8988T (cell line): ENCODE measurements at regions not wholly inside any gene's neighbourhood (a gene's known extent, or its start where the extent isn't known, plus 50 kb on each side); places are given as distances from the start of the nearest gene placed in this dataset.

Source experiments
- DNase-seq: peaks from one replicate; pipeline ENCODE4 v3.0.0; 2011

DNA sequence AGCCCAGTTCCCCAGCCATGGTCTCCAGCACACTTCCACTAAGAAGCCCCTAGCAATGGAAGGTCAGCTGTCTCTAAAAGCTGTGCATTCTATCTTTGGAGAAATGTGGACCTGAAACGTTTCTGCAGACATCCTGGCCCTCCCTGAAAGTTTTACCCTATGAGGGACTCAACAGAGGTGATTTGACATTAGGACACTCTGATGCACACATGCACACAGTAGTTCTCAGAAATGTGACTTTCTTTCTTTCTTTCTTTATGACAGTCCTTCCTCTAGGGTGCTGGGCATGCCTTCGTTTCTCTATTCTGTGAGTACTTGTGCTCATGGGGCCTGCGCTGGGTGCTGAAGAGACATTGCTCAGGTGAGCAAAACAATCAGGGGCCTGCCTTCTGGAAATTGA lies 857.3 kb downstream of the RNF144A start:
- DNase-seq, result no peak

DNA sequence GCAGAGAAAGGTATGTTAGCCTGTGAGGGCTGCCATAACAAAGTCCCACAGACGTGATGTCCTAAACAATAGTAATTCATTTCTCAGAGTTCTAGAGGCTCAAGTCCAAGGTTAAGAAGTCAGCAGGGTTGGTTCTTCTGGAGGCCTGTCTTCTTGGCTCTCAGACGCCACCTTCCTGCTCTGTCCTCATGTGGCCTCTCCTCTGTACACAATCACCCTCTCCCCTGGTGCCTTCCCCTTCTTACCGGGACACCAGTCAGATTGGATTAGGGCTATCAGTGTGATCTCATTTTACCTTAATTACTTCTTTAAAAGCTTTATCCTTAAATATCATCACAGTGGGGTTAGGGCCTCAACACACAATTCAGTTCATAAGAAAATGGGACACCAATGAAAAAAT lies 860.5 kb downstream of the RNF144A start:
- no peak for DNase-seq

DNA sequence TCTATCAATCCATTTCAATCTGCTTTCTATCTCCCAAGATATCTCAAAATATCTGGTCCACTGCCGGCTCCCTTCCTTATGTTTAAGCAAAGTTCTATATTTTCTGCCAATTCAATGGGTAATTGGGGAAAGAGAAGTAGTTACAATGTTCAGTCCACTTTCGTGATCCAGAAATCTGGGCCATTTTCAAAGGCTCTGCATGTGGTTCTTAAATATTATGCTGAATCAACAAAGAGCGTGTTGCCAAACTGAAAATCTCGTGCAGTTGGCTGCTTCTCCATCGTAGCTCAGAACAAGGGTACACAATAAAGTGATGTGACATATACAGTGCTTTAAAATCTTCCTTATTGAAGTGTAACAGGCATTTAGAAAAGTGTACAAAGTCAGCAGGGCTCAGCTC lies 863.1 kb downstream of the RNF144A start:
- DNase-seq, result no peak

DNA sequence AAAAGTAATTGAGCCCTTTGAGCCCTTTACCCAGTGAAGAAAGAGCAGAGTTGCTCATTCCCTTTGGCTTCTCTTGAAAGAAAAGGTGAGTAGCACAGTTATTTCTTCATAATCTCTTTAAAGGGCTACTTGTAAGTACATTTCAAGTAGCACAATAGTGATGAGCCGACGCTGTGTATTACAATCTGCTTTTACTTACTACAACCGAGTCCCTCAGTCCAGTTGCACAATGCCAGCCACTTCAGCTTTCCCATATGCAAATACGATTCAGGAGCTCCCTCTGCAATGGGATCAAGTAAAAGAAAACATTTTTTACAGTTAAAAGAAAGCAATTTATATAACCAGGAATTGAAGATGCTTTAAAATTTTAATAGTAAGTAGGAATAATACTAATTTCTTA lies 868.5 kb downstream of the RNF144A start:
- no peak for DNase-seq

DNA sequence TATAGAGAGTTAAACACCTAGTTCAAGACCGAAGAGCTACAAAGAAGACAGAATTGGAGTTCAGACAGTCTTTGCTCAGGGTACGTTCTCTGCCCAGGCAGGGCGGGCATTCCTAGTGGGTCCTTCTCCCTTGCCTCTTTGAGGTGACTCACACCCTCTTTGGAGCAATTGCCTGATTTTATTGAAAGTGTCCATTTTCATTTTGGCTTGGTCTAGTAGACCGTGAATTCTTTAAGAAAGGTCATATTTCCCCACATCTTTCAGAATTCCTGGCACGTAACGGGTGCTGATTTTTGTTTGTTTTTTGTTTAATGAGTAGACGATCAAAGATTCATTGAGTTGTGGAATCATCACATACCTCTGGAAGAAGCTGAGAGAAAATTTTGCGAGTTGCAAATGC lies 871.5 kb downstream of the RNF144A start:
- no peak for DNase-seq

DNA sequence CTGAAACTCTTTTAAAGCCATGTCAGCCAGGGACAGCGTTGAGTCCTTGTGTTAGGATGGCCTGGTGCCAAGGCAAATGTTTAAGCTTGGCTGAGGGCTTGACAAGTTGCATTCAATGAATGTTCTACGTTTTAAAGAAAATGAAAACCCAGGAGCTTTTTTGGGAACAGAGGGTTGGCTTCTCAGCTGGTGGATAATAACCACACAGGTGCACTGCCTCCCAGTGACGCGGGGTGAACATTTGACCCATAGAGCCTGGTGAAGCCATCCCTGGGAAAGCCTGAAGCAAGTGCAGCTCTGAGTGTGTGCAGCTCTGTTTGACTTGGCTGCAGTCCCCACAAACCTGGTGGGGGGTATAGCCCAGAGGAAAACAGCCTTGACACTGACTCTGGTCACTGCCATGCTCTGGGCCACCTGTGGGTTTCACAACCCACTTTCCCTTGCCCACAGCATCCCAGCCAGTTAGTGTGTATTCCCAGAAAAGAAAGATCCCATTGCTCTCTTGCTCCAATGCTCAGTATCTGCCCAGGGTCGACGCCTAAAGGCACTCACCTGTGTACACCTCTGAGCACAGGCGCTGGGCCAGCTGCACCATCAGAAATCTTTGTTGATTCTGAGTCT lies 874.9 kb downstream of the RNF144A start:
- DNase-seq, result no peak

DNA sequence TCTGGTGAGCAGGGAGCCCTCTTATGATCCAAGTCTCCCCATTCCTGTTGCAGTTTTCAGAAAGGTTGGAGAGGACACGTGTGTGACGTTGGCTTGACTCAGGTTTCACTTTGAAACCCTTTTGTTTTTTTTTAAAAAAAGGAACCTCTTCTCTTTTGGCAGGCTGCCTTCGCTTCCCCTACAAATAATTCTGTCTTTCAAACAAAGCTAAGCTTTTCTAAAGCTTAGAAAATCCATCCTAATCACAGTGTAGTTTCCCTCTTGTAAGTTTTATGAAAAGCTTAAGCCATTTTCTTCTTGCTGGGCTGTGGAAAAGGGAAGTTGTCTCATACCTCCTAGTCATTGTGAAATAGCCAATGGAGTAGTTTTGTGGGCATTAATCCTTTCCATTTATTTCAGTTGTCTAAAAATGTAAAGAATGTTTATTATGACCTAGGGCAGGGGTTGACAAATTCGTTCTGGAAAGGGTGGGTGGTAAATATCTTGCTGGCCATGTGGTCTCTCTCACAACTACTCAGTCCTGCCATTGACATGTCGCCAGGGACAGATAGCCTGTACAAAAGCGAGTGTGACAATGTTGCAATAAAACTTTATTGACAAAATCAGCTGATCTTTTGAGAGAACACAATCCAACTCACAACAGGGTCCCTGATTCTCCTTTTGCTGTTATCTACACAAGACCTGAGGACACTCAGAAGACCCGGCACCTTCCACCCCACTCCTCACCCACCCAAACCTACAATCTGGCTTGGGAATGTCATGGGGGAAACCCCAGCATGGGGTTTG lies 878.8 kb downstream of the RNF144A start:
- no peak for DNase-seq

DNA sequence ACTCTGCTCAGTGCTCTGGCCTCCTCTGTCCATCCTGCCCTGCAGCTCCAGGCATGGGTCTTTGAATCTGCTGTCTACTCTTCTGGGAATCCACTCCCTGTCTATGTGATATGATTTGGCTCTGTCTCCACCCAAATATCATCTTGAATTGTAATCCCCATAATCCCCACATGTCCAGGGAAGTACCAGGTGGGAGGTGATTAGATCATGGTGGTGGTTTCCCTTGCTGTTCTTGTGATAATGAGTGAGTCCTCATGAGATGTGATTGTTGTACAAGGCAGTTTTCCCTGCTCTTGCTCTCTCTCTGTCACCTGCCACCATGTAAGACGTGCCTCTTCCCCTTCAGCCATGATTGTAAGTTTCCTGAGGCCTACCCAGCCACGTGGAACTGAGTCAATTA lies 881.8 kb upstream of the ID2 start:
- no peak for DNase-seq

DNA sequence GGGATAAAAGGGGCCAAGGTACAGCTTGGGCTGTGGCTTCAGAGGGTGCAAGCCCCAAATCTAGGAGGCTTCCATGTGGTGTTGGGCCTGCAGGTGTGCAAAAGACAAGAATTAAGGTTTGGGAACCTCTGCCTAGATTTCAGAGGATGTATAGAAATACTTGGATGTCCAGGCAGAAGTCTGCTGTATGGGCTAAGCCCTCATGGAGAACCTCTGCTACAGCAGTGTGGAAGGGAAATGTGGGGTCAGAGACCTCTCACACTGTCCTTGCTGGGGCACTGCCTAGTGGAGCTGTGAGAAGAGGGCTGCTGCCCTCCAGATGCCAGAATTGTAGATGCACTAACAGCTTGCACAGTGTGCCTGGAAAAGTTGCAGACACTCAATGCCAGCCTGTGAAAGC lies 880.6 kb upstream of the ID2 start:
- no peak for DNase-seq

DNA sequence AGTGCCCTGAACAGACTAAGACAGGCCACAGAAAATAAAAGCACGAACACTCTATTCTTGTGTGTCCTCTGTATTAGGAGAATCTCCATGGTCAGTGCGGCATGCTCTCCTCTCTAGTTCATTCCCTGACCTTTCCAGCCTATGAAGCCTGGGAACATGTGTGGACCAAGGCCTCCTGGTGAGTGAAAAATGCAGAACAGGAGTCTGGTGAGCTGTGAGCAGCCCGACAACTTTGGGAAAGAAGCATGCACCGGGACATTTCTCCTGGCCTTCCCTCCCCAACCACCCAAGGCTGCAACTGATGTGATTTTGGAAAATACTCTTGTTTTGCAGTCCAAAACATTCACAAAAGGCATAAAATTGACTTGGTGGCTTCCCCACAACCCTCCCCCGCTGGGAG lies 878.3 kb upstream of the ID2 start:
- DNase-seq, result no peak

DNA sequence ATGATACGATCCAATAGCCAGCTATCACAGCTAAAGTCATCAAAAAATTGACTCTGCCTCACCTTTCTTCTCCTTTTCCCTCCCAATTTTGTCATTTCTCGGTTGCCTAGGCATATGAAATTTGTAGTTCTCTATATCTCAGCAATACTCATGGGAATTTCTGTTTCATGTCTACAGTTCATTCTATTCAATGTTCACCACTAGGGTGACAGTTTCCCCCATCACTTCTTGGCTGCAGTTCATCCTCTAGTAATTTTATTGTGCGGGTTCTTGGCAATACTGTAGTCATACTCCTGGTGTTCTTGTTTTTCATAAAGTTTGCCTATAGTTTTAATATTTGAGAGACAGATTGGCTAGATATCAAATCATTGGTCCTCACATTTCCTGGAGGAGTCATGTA lies 872.2 kb upstream of the ID2 start:
- DNase-seq, result no peak

DNA sequence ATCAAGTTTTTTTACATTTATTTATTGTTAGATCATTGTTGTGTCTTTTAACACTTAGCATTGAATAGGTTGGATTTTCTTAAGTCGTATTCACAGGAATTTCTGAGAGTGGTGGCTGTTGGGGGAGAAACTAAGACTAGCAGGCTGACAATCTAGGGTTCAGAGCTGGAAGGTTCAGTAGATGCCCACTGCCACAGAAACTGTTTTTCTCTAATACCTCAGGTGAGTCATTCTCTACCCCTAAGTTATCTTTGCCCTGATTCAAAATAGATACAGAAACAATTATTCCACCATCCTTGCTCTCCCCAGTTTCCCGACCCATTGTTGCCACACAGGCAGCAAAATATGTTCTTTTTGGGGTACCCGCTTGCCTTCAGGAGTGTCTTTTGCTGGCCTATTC lies 870.8 kb upstream of the ID2 start:
- DNase-seq, result no peak

DNA sequence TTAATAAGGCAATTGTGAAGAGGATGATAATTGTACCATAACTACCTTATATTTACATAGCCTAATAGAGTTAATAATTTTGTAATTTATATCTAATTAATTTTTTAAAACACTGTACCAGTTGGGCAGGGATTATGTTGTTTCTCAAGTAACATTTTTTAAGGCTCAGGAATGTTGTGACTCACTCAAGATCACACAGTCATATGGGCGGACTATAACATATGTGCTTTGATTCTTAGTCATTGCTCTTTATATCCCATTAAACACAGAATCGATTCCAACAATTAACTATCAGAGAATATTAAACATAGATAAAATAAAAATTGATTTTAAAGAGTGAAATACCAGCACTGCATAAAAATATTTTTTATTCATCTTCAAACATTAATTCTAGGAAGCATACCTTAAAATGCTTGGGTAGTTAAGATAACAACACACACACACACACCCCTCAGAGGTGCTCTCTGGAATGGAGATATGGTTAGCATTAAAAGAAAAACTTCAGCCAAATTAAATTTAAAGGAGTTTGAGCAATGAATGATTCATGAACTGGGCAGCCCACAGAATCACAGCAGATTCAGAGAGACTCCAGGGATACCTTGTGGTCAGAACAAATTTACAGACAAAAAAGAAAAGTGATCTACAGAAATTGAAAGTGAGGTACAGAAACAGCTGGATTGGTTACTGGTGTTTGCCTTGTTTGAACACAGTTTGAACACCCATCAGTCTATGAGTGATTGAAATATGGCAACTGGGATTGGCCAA lies 869.4 kb upstream of the ID2 start:
- DNase-seq, result no peak

DNA sequence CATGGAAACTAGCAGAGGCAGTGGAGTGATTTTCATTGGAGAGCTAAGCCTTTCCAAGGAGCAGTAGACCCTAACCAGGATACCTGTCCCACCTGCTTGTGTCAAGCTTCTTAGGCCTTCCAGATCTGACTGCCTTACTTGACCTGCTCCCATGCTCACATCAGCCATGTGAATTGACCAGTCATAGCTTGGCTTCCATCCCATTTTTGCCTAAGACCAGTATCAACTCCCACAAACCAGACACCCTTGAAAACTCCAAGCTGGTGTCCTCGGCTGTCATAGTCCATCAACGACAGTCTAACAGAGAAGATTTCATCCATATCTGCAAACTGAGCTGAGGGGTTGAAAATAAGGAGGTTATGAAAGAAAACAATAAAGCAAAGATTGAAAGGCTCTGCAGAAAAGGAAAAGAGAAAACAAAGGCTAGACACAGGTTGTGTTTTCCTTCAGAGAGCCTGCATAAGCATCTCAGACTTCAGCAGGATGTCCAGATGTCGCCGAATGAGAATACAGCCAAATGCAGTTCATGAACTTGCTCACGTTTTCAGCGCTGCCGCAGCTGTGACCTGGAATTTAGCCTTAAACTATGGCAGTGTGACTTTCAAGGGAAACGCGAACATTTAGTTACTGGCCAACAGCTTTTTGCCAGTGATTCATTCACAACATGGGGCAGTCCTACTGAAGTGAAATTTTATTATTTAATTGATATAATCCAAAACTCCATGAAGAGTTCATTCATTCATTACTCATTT lies 868.1 kb upstream of the ID2 start:
- no peak for DNase-seq

DNA sequence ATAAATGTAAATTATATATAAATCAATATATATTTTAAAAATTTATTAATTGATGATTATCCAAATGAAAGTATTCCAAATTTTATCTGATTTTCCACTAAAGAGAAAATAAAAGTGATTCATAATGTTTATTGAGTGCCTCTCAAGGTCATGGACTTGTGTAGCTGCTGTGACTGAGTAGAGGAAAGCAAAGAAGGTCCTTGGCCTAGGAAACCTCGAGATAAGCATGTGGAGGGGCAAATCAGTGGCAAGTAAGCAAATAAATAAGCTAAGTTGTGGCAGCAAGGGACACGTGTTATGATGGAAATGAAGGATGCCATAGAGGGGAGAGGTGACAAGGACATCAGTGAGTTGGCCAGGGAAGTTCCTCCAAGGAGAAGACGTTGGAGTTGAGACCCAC lies 866.1 kb upstream of the ID2 start:
- no peak for DNase-seq

DNA sequence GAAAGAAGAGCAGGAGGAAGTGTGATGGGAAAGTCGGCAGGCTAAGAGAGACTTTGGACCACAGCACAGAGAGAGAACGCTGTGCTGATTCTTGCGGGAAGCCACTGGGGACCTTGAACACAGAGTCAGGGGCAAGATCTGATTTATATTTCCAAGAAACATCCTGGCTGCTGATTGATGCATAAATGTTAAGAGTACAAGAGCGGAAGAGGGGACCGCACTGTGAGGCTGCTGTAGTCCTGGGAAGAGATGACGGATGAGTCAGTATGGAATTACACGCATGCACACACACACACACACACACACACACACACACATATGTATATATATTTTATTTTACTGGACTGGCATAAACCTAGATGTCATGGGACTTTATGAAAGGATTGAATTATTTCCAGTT lies 865.6 kb upstream of the ID2 start:
- DNase-seq, result no peak

DNA sequence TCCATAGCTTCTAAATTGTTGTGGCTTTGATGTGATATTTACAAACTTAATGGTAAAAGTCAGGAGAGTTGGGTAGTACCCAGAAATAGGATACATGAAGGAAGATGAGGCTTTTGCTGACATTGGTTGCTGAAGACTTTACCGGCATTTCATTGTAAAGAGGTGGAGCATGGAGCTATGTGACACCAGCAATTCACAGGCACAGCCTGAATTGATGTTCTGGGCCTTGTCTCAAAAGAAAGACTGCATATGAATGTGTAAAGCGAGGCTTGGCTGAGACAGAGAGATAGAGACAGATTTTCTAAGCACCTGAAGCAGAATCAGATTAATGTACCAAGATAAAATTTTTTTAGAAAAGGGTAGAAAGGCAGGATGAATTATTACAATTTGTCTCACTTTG lies 864.9 kb upstream of the ID2 start:
- DNase-seq, result no peak

DNA sequence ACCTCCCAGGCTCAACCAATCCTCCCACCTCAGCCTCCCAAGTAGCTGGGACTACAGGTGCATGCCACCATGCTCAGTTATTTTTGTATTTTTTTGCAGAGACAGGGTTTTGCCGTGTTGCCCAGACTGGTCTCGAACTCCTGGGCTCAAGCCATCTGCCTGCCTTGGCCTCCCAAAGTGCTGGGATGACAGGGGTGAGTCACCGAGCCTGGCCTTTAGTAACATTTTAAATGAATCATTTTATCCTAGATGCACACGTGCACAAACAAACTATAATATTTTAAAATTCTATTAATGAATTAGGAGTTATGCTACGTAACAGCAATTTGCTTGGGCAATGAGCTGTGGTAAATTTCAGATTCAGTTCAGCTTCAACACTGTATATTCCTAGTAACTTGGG lies 862.5 kb upstream of the ID2 start:
- DNase-seq, result no peak

DNA sequence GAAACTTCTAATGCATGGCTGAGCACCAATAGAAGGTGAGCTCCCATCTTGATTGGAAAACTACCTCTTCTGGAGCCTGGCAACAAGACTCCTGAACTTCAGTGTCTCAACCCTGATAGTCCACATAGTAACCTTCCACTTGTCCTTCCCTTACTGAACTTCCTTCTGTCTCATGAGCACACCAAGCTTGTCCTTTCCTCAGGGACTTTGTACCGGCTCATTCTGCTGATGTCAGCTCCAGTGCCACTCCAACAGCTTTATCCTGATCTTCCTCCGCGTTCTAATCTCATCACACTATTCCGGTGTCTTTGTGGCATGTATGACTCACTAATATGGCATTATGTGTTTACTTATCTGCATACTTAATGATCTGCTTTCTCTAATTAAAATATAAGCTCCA lies 862.0 kb upstream of the ID2 start:
- DNase-seq, result no peak

DNA sequence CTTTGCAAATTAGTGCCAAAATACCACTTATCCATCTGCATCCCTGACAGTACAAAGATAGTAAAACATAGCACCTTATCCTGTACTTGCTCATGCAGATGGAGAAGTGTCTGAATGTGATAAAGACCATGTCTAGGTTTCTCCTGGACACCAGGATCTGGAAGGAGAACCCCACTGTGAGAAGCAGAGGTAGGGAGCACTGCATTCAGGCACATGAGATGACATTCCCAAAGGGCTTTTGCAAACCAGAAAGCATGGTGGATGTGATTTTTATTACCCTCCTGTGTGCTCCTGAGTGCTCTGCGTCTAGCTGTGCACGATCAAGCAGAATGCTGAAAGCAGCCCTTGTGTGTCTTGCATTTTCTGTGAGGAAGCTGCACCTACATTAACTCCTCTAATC lies 857.6 kb upstream of the ID2 start:
- DNase-seq, result no peak

DNA sequence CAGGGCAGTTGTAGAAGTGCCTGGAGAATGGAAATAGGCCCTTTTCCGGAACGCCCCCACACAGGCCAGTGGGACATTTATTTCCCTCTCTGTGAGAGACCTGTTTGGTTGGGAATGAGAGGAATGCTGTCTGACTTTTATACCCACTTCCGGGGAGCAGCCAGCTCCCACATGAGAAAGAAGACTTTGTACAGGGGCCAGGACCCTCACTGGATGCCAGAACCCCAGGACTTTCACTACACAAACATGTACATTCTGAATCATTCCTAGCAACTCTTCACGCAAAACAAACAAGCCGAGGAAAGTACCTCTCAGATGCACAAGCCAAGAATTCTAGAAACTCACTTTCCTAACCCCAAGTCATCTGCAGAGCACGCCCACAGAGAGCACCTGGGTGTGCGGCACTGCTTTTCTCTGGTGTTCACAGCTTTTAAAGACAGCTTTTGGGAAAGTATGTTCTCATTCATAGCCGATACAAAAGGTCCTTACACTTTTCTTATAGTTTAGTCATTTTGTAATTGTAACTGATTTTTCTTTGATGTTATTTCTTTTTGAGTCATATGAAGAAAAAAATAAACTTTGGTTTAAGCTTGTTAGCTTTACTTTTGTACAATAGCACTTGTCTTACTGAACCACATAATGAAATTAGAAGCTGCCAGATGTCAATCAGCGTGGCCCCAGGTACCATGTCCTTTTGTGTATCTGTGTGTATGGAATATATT lies 856.1 kb upstream of the ID2 start:
- no peak for DNase-seq

DNA sequence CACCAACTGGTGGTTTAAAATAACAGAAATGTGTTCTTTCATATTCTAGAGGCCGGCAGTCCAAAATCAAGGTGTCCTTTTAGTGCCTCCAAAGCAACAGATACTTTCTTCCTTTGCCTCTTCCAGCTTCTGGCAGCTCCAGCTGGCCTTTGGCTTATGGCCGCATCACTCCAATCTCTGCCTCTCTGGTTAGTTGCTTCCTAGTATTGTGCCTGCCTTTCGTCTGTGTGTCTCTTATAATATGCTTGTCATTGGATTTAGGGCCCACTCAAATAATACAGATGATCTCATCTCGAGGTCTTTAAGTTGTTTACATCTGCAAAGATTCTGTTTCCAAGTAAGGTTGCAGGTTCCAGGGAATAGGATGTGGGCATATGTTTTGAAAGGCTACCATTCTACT lies 855.2 kb upstream of the ID2 start:
- DNase-seq, result no peak

DNA sequence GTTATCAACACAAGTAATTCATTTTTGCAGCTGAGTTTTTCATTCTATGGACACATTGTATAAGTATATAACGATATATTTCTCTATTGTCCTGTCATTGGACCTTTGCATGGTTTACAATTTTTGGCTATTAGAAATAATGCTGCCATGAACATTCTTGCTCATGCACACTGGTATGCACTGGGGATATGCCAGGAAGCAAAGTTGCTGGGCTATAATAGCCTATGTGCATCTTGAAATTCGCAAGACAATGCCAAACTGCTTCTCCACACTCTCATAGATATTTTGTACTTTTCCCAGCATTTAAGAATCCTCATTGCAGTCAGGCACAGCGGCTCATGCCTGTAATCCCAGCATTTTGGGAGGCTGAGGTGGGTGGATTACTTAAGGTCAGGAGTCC lies 852.6 kb upstream of the ID2 start:
- DNase-seq, result no peak
